GM13977 (cell line): ENCODE measurements at regions not wholly inside any gene's neighbourhood (a gene's known extent, or its start where the extent isn't known, plus 50 kb on each side); places are given as distances from the start of the nearest gene placed in this dataset.

Experiments
- DNase-seq: peaks from one replicate; pipeline ENCODE4 v3.0.0; 2012; ENCODE audit warnings: low spot score
- in situ Hi-C: fragments of 300-500 bp; cut with MboI; formaldehyde crosslinking; loops from one replicate; pipeline ENCODE4 v1.12.0; 2022; ENCODE audit warnings: low sequenced_read_pairs, low pct_unique_long_range_greater_than_20kb, mixed read lengths, inconsistent platforms; ENCODE audit not compliant: unreplicated experiment
- TF ChIP-seq, protein P1 (sequence below): IDR thresholded peaks from 2 replicates; pipeline ENCODE4 v1.5.1; 2012; ENCODE audit warnings: mild to moderate bottlenecking, control low read depth; ENCODE audit not compliant: insufficient read depth; ENCODE audit errors: extremely low read depth, missing control alignments

DNA sequence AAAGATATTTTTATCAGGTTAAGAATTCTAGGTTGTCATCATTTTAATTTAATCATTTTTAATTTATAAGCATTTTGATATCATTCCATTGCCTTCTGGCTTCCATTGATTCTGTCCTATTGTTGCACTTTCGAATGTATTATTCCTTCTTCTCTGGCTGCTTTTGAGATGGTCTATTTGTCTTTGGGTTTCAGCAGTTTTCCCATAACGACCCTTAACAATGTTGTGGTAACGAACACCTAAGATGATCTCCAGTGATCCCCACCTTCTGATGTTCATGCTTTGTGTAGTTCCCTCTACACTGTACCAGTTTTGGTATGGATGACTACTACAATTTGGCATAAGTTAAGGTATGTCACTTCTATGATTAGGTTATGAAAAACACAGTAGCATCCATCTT is 59.9 kb downstream of the MINAR1 start:
- DNase-seq, result no peak
- TF ChIP-seq, protein P1, sequence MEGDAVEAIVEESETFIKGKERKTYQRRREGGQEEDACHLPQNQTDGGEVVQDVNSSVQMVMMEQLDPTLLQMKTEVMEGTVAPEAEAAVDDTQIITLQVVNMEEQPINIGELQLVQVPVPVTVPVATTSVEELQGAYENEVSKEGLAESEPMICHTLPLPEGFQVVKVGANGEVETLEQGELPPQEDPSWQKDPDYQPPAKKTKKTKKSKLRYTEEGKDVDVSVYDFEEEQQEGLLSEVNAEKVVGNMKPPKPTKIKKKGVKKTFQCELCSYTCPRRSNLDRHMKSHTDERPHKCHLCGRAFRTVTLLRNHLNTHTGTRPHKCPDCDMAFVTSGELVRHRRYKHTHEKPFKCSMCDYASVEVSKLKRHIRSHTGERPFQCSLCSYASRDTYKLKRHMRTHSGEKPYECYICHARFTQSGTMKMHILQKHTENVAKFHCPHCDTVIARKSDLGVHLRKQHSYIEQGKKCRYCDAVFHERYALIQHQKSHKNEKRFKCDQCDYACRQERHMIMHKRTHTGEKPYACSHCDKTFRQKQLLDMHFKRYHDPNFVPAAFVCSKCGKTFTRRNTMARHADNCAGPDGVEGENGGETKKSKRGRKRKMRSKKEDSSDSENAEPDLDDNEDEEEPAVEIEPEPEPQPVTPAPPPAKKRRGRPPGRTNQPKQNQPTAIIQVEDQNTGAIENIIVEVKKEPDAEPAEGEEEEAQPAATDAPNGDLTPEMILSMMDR, result no peak
- in situ Hi-C loops, result no loop called here

DNA sequence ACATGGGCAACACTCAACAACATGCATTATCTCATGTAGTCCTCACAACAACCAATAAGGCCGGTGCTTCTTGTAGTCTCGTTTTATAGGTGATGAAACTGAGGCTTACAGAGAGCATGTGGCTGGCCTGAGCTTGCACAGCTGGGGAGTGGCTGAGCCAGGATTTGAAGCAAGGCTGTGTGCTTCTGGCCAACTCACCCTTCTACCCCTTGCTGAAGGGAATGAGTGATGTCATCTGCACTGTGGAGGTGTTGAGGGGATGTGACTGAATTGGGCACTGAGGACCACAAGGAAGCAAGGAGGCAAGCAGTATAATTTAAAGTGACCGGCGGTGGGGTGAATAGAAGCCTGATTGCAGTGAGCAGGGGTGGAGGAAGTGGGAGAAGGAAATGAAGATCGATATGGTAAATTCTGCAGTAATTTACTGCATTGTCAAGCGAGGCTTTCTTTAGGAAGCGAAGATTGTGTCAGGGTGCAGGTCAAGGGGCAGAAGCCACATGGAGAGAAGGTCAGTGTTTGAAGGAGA is 62.3 kb downstream of the MINAR1 start:
- DNase-seq, result no peak
- TF ChIP-seq, protein P1, result no peak
- in situ Hi-C loops, result no loop called here

DNA sequence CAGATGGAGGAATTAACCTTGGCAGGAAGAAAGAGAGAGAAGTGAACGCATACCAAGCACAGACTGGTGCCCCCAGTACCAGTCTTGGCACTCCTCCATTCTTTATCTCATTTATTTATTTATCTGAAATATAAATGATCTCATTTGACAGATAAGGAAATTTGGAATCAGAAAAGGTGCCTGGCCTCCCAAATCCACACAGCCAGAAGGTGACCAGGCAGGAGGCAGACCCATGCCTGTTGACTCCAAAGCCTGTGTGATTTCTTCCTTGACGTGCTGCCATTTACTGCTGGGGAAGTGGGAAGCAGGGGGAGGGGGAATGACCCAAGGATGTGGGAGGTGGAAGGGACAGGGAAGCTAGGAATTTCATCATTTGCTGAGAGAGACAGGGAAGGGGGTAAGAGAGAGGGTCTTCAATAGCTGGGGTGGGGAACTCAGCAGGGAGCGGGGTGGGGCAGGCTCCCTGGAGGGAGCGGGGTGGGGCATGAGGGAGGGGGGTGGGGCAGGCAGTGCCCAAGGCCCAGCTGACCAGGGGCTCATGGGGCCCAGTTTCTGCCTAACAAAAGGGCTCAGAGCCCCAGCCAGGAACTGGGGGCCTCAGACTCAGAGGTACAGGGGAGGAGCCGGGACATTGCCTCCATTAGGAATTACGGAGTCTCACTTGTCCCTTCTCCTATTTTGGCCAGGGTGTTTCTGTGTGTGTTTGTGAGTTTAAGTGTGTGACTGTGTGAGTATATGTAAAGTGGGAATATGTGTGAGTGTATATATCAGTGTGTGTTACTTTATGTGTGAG is 63.0 kb downstream of the MINAR1 start:
- no peak for DNase-seq
- in situ Hi-C loops, result no loop called here
- TF ChIP-seq, protein P1, result no peak

DNA sequence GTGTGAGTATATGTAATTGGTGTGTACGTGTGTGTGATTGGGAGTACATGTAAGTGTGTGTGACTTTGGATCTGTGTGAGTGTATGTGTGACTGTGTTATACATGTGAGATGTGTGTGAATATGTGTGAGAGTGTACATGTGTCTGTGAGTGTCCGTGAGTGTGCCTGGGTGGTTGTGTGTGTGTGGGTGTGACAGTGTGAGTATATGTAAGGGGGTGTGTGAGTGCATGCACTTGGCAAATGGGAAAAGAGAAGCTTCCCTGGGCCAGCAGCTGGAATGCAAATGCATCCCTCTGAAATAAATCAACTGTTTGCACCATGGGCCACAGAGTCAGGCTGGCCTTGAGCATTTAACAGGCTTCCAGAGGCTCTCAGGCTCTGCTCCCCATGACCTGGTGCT is 63.6 kb downstream of the MINAR1 start:
- DNase-seq, result no peak
- in situ Hi-C loops, result no loop called here

DNA sequence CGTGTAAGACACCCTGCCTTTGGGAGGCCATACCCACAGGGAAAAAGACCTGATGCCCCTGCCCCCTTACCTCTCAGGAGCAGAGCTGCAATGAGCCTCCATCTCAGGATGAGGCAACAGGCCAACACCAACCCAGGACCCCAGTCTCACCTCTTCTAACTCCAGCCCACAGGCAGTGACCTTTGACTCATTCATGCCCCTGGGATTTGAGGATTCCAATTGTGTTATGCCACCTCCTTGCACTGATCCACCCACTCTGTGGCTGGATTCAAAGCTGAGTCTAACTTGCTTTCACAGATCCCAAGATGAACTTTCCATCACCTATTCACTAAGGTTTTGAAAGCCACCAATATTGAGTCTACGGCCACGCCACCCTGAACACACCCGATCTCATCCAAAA is 64.7 kb downstream of the MINAR1 start:
- DNase-seq, result no peak
- TF ChIP-seq, protein P1, result no peak
- in situ Hi-C loops, result no loop called here

More for the DNA sequence above, 63.6 kb downstream of the MINAR1 start:
- TF ChIP-seq, protein P1, result no peak

DNA sequence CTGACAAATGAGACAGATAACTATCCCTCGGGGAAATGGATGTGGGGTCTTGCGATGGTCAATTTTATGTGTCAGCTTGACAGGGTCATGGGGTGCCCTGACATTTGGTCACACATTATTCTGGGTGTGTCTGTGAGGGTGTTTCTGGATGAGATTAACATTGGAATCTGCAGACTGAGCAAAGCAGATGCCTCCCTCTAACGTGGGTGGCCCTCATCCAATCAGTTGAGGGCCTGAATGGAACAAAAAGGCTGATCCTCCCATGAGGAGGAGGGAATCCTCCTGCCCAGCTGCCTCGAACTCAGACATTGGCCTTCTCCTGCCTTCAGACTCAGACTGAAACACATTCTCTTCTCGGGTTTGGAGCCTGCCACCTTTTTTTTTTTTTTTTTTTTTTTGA is 69.0 kb downstream of the MINAR1 start:
- no peak for DNase-seq
- in situ Hi-C loops, result no loop called here
- TF ChIP-seq, protein P1, result no peak
